Body of pancreas (tissue), 4 donors: ENCODE measurements at regions not wholly inside any gene's neighbourhood (a gene's known extent, or its start where the extent isn't known, plus 50 kb on each side); places are given as distances from the start of the nearest gene placed in this dataset.

ENCODE experiments used
- CTCF ChIP-seq, 7 experiments: fragments of 450-650 bp in 4 of 7; fragments of 200-600 bp in 3 of 7; sonication (generic) in 3 of 7; IDR thresholded peaks; one replicate each; pipeline ENCODE4 v1.5.1; 2016 to 2019; ENCODE audit warnings: antibody characterized with exemption in 7 of 7
- POLR2A ChIP-seq, 3 donors: fragments of 450-650 bp; IDR thresholded peaks; one replicate each; pipeline ENCODE4 v1.6.1; 2016; ENCODE audit warnings: antibody characterized with exemption in 3 of 3, mild to moderate bottlenecking in 2 of 3

- no peak for TF ChIP-seq CTCF (IDR thresholded peaks at IDR 0.05)
- no peak for TF ChIP-seq POLR2A (IDR thresholded peaks at IDR 0.05)
Measured at GRCh38 chr1:38326856-38327255, 280.3 kb upstream of the POU3F1 start.
